H1 (cell line): ENCODE measurements at regions not wholly inside any gene's neighbourhood (a gene's known extent, or its start where the extent isn't known, plus 50 kb on each side); places are given as distances from the start of the nearest gene placed in this dataset.

Source experiments
- EZH2 ChIP-seq: fragments of 200-600 bp; sonication (generic); IDR thresholded peaks from 2 replicates; pipeline ENCODE4 v1.7.1; 2012; ENCODE audit warnings: low read depth, mild to moderate bottlenecking, moderate library complexity, low read length, inconsistent platforms; ENCODE audit not compliant: severe bottlenecking
- NANOG ChIP-seq: IDR thresholded peaks from 2 replicates; pipeline ENCODE4 v1.6.1; 2011; ENCODE audit warnings: low read length, low read depth, mild to moderate bottlenecking, inconsistent platforms; ENCODE audit not compliant: insufficient read depth, poor library complexity, severe bottlenecking
- SRF ChIP-seq: IDR thresholded peaks from 2 replicates; pipeline ENCODE4 v1.6.1; 2011; ENCODE audit warnings: mild to moderate bottlenecking, low read depth, low read length, moderate library complexity
- TF ChIP-seq, protein P1 (sequence below): fragments of 300-600 bp; sonication (generic); IDR thresholded peaks from 2 replicates; pipeline ENCODE4 v1.7.1; 2012; ENCODE audit warnings: low read length, moderate library complexity, mild to moderate bottlenecking, inconsistent platforms; ENCODE audit not compliant: insufficient replicate concordance

DNA sequence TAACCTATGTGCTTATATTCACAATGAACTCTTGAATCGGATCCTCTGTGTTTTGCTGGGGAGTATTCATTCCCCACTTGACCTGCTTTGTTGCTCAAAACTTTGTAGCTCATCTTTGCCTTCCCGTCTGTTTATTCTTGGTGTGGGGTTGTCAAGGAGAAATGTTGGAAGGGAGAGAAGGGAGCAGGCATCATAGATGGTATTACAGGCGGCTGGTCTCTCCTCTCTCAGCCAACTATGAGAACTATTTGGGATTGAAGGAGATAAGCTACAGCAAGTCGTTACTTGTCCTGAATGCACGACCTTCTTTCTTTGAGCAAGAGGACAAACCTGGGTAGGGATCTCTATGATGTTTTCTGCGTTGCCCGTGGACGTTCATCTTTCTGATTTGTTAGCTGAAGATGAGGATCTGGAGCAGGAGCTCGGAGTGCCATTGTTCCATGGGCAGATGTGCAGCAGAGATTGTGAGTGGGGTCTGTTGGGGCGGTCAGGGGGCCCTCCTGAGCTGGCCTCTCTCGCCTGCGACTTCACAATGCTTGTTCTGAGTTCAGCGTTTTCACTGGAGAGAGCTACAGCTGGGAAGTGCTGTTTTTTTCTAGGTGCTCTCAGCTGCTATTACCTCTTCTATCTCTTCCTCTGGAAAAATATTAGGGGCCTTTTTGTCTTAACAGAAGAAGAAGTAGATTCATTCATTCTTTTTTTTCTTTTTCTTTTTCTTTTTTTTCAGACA is 126.9 kb upstream of the KLF6 start (continued):
- TF ChIP-seq, protein P1, sequence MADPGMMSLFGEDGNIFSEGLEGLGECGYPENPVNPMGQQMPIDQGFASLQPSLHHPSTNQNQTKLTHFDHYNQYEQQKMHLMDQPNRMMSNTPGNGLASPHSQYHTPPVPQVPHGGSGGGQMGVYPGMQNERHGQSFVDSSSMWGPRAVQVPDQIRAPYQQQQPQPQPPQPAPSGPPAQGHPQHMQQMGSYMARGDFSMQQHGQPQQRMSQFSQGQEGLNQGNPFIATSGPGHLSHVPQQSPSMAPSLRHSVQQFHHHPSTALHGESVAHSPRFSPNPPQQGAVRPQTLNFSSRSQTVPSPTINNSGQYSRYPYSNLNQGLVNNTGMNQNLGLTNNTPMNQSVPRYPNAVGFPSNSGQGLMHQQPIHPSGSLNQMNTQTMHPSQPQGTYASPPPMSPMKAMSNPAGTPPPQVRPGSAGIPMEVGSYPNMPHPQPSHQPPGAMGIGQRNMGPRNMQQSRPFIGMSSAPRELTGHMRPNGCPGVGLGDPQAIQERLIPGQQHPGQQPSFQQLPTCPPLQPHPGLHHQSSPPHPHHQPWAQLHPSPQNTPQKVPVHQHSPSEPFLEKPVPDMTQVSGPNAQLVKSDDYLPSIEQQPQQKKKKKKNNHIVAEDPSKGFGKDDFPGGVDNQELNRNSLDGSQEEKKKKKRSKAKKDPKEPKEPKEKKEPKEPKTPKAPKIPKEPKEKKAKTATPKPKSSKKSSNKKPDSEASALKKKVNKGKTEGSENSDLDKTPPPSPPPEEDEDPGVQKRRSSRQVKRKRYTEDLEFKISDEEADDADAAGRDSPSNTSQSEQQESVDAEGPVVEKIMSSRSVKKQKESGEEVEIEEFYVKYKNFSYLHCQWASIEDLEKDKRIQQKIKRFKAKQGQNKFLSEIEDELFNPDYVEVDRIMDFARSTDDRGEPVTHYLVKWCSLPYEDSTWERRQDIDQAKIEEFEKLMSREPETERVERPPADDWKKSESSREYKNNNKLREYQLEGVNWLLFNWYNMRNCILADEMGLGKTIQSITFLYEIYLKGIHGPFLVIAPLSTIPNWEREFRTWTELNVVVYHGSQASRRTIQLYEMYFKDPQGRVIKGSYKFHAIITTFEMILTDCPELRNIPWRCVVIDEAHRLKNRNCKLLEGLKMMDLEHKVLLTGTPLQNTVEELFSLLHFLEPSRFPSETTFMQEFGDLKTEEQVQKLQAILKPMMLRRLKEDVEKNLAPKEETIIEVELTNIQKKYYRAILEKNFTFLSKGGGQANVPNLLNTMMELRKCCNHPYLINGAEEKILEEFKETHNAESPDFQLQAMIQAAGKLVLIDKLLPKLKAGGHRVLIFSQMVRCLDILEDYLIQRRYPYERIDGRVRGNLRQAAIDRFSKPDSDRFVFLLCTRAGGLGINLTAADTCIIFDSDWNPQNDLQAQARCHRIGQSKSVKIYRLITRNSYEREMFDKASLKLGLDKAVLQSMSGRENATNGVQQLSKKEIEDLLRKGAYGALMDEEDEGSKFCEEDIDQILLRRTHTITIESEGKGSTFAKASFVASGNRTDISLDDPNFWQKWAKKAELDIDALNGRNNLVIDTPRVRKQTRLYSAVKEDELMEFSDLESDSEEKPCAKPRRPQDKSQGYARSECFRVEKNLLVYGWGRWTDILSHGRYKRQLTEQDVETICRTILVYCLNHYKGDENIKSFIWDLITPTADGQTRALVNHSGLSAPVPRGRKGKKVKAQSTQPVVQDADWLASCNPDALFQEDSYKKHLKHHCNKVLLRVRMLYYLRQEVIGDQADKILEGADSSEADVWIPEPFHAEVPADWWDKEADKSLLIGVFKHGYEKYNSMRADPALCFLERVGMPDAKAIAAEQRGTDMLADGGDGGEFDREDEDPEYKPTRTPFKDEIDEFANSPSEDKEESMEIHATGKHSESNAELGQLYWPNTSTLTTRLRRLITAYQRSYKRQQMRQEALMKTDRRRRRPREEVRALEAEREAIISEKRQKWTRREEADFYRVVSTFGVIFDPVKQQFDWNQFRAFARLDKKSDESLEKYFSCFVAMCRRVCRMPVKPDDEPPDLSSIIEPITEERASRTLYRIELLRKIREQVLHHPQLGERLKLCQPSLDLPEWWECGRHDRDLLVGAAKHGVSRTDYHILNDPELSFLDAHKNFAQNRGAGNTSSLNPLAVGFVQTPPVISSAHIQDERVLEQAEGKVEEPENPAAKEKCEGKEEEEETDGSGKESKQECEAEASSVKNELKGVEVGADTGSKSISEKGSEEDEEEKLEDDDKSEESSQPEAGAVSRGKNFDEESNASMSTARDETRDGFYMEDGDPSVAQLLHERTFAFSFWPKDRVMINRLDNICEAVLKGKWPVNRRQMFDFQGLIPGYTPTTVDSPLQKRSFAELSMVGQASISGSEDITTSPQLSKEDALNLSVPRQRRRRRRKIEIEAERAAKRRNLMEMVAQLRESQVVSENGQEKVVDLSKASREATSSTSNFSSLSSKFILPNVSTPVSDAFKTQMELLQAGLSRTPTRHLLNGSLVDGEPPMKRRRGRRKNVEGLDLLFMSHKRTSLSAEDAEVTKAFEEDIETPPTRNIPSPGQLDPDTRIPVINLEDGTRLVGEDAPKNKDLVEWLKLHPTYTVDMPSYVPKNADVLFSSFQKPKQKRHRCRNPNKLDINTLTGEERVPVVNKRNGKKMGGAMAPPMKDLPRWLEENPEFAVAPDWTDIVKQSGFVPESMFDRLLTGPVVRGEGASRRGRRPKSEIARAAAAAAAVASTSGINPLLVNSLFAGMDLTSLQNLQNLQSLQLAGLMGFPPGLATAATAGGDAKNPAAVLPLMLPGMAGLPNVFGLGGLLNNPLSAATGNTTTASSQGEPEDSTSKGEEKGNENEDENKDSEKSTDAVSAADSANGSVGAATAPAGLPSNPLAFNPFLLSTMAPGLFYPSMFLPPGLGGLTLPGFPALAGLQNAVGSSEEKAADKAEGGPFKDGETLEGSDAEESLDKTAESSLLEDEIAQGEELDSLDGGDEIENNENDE, result no peak
- TF ChIP-seq EZH2 (no peak), NANOG (no peak), SRF (no peak)
- TF ChIP-seq, all 59 proteins: peak for 0
